Esophagus squamous epithelium (tissue), 4 donors: ENCODE measurements at regions not wholly inside any gene's neighbourhood (a gene's known extent, or its start where the extent isn't known, plus 50 kb on each side); places are given as distances from the start of the nearest gene placed in this dataset.

Experiments used
- POLR2A ChIP-seq, 4 donors: fragments of 450-650 bp; IDR thresholded peaks; one replicate each; pipeline ENCODE4 v1.6.1; 2017; ENCODE audit warnings: antibody characterized with exemption in 4 of 4, mild to moderate bottlenecking in 4 of 4, moderate library complexity in 3 of 4
- TF ChIP-seq, protein P1 (sequence below), 6 experiments: fragments of 450-650 bp in 4 of 6; fragments of 200-600 bp in 2 of 6; sonication (generic) in 2 of 6; IDR thresholded peaks; one replicate each; pipeline ENCODE4 v1.5.1; 2016 to 2019; ENCODE audit warnings: antibody characterized with exemption in 6 of 6, mild to moderate bottlenecking in 4 of 6, moderate library complexity in 4 of 6

DNA sequence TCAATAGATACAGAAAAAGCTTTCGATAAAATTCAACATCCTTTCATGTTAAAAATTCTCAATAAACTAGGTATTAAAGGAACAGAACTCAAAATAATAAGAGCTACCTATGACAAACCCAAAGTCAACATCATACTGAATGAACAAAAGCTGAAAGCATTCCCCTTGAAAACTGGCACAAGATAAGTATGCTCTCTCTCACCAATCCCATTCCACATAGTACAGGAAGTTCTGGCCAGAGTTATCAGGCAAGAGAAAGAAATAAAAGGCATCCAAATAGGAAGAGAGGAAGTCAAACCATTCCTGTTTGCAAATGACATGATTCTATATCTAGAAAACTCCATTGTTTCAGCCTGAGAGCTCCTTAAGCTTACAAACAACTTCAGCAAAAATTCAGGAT is 1145.8 kb upstream of the DDX18 start:
- TF ChIP-seq, protein P1, sequence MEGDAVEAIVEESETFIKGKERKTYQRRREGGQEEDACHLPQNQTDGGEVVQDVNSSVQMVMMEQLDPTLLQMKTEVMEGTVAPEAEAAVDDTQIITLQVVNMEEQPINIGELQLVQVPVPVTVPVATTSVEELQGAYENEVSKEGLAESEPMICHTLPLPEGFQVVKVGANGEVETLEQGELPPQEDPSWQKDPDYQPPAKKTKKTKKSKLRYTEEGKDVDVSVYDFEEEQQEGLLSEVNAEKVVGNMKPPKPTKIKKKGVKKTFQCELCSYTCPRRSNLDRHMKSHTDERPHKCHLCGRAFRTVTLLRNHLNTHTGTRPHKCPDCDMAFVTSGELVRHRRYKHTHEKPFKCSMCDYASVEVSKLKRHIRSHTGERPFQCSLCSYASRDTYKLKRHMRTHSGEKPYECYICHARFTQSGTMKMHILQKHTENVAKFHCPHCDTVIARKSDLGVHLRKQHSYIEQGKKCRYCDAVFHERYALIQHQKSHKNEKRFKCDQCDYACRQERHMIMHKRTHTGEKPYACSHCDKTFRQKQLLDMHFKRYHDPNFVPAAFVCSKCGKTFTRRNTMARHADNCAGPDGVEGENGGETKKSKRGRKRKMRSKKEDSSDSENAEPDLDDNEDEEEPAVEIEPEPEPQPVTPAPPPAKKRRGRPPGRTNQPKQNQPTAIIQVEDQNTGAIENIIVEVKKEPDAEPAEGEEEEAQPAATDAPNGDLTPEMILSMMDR (IDR thresholded peaks at IDR 0.05) = no peak
- TF ChIP-seq POLR2A (IDR thresholded peaks at IDR 0.05) = no peak
